Activated T-cell treated with anti-CD3 and anti-CD28 coated beads for 1 hour (primary cell): ENCODE measurements at regions not wholly inside any gene's neighbourhood (a gene's known extent, or its start where the extent isn't known, plus 50 kb on each side); places are given as distances from the start of the nearest gene placed in this dataset.

Experiments
- DNase-seq: peaks from one replicate; pipeline ENCODE4 v3.0.0-alpha.2; 2020; ENCODE audit warnings: low read depth

GRCh38 chr11:86119077-86119476 is 50.2 kb upstream of the PICALM start:
- no peak for DNase-seq
